ENCODE measurements at regions not wholly inside any gene's neighbourhood (a gene's known extent, or its start where the extent isn't known, plus 50 kb on each side); places are given as distances from the start of the nearest gene placed in this dataset.

DNA sequence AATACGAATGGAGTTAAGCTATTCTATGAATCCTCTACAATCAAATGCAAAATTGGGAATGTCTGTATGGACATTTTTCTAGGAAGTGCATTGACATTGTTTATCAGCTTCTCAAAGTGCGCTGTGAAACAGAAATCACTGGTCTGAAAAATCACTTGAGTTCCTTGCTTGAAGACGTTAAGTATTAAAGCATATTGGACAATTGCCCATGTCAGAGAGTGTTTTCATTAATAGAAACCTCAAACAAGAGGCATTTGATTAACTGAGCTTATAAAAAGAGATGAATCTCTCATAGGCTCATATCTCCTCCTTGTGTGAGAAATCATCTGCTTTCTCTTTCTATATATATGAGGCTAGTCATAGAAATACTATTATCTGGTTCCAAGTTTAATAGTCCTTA is 692.1 kb upstream of the POU3F4 start:
- no peak for DNase-seq
- H3K27ac ChIP-seq, result no peak overlapping the region
- no peak for ATAC-seq
- intact Hi-C loops (cut with DNase I), result no loop called here
- H3K9me3 ChIP-seq, result no peaks in the 10 kb centered on the region
- no peaks in the 10 kb centered on the region for H3K4me1 ChIP-seq
- H3K27me3 ChIP-seq, result peaks cover 0 to 5% (median 0%) of the 10 kb centered on the region in 4 donors
- no peak for FAIRE-seq
- TF ChIP-seq, protein P1, sequence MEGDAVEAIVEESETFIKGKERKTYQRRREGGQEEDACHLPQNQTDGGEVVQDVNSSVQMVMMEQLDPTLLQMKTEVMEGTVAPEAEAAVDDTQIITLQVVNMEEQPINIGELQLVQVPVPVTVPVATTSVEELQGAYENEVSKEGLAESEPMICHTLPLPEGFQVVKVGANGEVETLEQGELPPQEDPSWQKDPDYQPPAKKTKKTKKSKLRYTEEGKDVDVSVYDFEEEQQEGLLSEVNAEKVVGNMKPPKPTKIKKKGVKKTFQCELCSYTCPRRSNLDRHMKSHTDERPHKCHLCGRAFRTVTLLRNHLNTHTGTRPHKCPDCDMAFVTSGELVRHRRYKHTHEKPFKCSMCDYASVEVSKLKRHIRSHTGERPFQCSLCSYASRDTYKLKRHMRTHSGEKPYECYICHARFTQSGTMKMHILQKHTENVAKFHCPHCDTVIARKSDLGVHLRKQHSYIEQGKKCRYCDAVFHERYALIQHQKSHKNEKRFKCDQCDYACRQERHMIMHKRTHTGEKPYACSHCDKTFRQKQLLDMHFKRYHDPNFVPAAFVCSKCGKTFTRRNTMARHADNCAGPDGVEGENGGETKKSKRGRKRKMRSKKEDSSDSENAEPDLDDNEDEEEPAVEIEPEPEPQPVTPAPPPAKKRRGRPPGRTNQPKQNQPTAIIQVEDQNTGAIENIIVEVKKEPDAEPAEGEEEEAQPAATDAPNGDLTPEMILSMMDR (IDR thresholded peaks at IDR 0.05), result no peak
- H3K36me3 ChIP-seq, result no peaks in the 10 kb centered on the region
- WGBS, 2 donors, result 35 to 51% methylated on average over 3 of the region's 3 CpGs
- H3K4me3 ChIP-seq, result no peak overlapping the region

DNA sequence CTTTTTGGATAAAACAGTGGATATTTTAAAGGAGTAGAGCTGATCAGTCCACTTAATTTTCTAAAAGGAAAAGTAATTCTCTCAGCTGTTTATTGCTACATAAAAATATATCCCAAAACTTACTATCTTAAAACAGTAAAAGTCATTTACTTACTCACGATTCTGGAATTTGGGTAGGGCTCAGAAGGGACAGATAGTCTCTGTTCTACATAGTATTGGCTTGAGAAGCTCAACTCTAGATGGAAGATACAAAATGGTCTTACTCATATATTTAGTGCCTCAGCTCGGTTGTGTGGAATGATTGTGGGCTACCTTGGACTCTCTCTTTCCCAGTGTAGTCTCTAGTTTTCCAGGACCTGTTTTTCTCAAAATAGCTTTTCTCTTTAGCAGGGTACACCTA is 691.5 kb upstream of the POU3F4 start:
- intact Hi-C loops (cut with DNase I), result no loop called here
- Histone ChIP-seq H3K36me3 (no peaks in the 10 kb centered on the region), H3K4me3 (no peak overlapping the region), H3K4me1 (no peaks in the 10 kb centered on the region), H3K27ac (no peak overlapping the region), H3K9me3 (no peaks in the 10 kb centered on the region), H3K27me3 (peaks cover 0 to 5% (median 0%) of the 10 kb centered on the region in 4 donors)
- WGBS, 2 donors, result 50 to 56% methylated on average over 2 of the region's 2 CpGs
- no peak for FAIRE-seq
- ATAC-seq, result no peak
- no peak for DNase-seq
- TF ChIP-seq, protein P1 (IDR thresholded peaks at IDR 0.05), result no peak

DNA sequence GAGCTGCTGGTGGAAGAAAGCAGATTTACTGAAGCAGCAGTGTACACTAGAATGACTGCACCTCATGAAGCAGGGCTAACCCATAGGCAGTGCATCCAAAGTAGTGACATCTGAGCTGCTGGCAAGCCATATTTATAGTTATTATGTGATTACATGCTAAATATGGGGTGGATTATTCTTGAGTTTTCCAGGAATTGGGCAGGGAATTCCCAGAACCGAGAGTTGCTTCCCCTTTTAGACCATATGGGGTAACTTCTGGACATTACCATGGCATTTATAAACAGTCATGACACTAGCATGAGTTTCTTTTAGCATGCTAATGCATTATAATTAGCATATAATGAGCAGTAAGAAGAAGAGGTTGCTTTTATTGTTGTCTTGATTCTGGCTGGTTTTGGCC is 665.8 kb upstream of the POU3F4 start:
- H3K4me3 ChIP-seq, result no peak overlapping the region
- H3K27me3 ChIP-seq, result no peaks in the 10 kb centered on the region
- FAIRE-seq (no peak), DNase-seq (no peak), ATAC-seq (no peak)
- H3K36me3 ChIP-seq, result no peaks in the 10 kb centered on the region
- WGBS, 2 donors, result 13 to 30% methylated on average over 1 of the region's 1 CpG
- intact Hi-C loops (cut with DNase I), result no loop called here
- H3K27ac ChIP-seq, result no peak overlapping the region
- H3K9me3 ChIP-seq, result peaks cover 0 to 5% (median 0%) of the 10 kb centered on the region in 4 donors
- TF ChIP-seq, protein P1 (IDR thresholded peaks at IDR 0.05), result no peak
- H3K4me1 ChIP-seq, result no peaks in the 10 kb centered on the region

DNA sequence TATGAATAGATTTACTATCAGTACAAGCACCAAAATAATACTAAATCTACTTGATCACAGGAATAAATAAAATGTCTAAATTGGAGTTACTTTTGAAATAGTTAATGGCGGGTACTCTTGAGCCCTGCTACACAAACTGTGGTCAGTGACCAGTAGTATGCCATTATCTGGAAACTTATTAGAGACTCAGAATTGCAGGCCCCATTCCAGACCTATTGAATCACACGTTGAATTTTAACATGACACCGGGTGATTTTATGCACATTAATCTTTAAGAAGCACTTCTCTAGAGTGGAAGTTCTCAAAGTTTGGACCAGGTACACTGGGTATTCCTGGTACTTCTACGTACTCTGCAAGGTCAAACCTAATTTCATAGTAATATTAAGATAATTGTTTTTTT is 660.0 kb upstream of the POU3F4 start:
- Histone ChIP-seq H3K27me3 (no peaks in the 10 kb centered on the region), H3K4me3 (no peak overlapping the region), H3K27ac (no peak overlapping the region), H3K9me3 (no peaks in the 10 kb centered on the region), H3K36me3 (no peaks in the 10 kb centered on the region), H3K4me1 (no peaks in the 10 kb centered on the region)
- 65 to 69% methylated on average over 4 of the region's 4 CpGs for WGBS, 2 donors
- DNase-seq (no peak), ATAC-seq (no peak), FAIRE-seq (no peak)
- TF ChIP-seq, protein P1 (IDR thresholded peaks at IDR 0.05), result no peak
- intact Hi-C loops (cut with DNase I), result no loop called here

All from pancreas (tissue), 10 donors.